Stimulated activated CD4-positive, alpha-beta T cell treated with anti-CD3 and anti-CD28 coated beads, Interleukin-2, amount 100 ng/mL, for 24 hours (primary cell): ENCODE measurements at regions not wholly inside any gene's neighbourhood (a gene's known extent, or its start where the extent isn't known, plus 50 kb on each side); places are given as distances from the start of the nearest gene placed in this dataset.

Experiments
- DNase-seq, 2 donors: peaks; one replicate each; pipeline ENCODE4 v3.0.0-alpha.2; 2020

DNA sequence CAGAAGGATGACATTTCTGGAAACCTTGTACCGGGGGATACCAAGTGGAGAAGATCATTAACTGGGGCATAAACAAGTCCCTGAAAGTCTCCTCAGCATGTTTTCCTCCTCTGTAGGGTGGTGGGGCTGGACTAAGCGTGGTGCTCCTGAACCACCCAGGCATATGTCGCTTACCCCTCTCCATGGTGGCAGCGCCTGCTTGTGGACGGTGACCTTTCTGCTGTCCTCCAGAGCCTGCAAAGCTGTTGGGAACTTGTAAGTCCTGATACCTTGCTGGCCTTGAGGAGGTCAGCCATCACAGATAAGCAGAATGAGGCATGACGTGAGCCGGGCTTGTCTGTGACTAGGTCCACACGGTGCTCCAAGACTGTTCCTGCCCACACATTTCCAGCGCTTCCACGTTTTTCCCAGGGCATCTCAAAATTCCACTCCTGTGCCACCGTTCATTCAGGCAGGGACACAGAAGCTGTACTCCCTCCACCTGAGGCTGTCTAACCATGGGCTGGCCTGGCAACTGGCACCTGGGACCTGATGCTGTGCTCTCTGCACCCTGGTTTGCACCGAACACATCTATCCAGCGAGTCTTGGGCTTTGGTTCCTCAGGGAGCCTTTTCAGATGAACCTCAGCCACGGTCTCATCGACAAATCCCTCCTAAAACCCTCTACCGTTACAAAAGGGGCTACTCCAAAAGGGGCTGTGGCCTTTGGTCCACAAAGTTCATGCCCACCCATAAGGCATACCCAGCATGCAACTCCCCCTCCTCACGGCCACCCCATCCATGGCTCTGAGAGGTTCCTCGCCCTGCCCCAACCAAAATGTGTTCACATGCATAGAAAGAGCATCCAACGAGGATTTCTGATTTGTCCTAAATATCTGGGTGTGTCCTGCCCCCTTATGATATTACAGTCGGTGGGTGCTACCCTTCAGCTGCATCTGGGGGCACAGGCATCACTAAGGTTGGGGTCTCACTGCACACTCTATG lies 199.6 kb upstream of the DIO3 start:
- no peak for DNase-seq

DNA sequence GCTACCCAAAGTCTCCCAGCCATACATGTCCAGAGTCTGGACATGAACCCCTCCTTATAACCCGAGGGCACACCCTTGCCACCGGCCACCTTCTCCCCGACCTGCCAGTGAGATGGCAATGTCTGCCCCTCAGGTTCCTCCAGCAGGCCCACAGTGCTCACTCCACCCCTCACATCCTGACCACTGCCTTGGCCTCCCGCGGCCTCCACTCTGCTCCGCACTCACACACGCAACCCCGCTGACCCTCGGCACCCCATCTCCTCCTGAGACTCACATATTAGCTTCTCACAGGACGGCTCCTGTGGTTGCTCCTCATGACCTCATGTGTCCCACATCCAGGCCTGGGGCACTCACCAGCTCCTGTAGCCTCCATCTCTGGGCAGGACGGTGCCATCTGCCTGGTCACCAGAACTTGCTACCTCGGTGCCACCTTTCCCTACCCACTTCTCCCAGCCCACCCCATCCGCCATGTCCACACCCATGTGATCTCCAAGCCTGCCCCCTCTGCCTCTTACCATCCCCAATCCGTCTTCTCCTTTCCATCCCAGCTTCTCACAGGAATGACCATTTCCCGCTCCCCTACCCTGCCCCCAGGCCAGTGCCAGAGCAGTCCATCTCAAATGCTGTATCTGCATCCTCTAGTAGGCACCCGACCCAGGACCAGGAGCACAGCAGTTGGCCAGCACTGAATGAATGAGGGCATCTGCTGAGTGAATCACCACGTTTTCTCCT lies 198.6 kb upstream of the DIO3 start:
- DNase-seq = no peak

DNA sequence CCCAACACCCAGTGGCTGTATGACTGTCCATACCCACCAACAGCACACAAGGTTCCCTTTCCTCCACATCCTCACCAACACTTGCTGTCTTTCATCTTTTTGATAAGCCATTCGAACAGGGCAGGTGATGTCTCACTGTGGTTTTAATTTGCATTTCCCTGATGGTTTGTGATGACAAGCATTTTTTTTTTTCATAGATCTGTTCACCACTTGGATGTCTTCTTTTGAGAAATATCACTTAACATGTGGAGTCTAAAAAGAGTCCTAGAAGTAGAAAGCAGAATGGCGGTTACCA lies 198.1 kb upstream of the DIO3 start:
- DNase-seq = no peak

DNA sequence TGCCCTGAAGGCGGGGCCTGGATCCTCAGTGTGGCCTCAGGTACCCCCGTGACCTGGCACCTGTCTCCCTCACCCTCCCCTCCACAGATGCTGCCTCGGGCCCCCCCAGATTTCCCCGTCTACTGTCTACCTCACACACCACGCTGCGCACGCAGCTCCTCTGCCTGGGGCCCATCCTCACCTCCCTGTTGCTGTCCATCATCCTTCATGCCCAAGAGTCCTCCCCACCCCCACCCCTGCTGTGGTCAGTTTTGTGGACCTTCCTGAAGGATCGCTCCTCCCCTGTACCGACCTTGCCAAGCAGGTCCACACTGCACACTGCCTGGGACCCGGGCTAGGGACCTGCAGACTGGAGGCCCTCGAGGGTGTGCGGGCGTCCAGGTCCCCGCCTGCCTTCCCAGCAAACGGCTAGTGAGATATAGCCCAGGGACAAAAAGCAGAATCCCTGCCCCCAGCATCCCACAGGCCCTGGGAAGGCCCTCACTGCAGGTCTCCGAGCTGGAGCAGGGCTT lies 197.4 kb upstream of the DIO3 start:
- DNase-seq = no peak

DNA sequence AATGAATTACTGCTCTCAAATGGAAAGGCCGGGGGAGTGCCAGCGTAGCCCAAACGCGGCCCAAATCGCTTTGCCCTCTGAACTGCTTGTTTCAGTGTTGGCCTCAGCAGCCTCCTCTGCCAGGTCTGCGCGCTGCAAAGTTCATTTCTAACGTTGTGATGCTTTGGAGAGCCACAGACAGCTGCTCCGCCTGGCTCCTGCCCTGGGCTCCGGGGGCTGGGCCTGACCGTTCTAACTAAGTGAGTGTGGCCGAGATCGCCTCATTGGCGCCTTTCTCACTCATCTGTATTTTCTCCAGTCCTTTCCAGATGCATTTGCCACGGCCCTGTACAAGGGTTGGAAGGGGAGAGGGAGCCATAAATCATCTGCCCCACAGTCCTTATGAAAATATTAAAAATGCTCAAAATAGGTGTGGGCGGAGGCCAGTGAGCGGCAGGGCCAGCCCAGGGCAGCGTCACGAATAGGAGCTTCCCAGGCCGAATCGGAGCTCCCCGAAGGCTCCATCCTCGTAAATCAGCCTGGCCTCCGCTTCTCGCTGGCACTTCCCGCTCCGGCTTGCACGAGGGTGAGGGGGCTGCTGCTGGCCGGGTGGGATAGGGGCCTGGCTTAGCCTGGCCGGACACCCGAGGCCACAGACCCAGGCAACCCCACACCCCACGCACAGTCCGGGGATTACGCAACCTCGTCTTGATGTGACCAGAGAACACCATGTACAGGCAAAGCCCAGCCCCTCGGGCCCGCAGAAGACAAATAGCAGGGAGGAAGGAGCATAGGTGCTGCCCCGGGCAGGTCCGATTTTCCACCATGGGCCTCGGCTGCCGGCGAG lies 196.6 kb upstream of the DIO3 start:
- DNase-seq = no peak

DNA sequence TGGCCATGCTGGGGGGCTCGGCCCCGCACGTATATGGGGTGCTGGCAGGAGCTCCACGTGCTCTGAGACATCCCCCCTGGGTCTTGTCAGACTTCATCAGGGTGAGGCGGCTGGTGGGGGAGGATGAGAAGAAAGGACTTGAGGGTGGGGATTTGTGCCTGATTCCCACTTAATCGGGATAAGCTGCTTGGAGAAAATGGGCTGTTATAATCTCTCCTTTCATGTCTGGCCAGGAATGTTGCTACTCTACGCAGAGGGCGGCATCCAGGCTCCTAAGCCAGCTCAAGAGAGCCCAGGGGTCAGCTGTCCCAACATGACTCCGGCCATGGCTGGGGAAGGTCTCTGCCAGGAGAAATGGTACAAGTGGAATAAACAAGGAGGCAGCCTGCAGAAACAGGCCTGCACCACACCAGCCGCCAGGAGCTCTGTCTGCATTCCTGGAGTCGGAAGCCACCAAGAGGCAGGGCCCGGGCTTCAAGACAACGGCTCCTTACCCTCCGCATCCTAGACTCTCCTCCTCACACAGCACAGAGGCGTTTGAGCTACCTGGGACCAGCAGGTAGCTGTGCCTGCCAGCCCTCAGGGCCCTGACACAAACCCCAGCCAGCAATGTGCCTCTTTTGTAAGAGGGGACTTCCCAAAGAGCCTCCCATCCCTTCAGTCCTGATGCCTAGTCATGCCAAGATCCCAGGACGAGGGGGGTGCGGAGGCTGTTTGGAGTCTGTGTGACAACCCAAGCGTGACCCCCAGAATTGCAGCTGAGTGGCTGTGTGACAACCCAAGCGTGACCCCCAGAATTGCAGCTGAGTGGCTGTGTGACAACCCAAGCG lies 195.8 kb upstream of the DIO3 start:
- no peak for DNase-seq

DNA sequence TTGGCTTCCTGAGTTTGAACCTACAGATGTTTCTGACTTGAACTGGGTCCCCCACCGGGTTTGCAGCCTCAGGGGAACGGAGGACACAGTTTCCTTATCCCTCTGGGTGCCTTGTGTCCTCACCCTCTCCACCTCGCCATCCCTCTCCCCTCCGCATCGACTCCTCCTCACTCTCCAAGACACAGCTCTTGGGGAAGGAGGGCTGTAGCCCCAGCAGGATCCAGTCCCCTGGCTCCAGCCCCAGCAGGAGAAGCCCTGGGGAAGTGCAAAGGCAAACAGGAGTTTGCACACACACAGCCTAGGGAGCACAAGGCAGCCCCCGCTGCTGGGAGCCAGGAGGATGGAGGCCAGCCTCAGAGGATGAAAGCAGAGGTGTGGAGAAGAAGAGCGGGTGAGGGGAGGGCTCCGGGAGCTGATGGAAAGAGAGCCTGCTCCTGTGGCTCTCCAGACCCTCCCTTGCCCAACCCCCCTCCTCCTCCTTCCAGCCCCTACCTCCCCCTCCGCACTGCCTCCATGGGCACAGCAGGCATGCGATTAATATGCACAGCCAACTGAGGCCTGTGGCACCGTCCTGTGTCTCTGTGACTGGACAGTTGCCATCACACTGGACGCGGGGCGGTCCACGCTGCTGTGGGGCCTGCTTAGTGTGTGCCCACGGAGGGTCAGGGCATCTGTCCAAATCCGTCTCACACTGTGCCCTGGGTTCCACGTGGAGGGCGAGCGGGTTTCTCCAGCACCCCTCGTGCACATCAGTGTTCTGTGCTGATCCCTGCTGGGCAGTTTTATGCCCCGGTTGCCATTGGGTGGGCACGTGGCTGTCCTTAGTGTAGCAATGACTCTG lies 193.7 kb upstream of the DIO3 start:
- no peak for DNase-seq

DNA sequence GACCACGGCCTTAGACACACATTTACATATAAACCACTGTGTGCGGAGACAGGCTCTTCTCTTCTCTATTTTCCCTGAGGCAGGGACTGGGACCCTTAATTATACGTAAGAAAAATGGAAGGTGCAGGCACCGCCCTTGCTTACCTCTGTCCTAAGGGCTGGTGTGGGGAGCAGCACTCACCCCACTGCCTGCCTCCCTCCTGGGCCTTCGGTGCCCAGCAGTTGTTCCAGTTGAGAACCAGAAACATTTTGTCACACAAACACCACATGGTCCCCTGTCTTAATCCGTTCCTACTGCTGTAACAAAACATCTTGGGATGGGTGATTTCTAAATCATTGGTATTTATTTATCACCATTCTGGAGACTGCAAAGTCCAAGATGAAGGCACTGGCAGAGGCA lies 192.7 kb upstream of the DIO3 start:
- DNase-seq = no peak

DNA sequence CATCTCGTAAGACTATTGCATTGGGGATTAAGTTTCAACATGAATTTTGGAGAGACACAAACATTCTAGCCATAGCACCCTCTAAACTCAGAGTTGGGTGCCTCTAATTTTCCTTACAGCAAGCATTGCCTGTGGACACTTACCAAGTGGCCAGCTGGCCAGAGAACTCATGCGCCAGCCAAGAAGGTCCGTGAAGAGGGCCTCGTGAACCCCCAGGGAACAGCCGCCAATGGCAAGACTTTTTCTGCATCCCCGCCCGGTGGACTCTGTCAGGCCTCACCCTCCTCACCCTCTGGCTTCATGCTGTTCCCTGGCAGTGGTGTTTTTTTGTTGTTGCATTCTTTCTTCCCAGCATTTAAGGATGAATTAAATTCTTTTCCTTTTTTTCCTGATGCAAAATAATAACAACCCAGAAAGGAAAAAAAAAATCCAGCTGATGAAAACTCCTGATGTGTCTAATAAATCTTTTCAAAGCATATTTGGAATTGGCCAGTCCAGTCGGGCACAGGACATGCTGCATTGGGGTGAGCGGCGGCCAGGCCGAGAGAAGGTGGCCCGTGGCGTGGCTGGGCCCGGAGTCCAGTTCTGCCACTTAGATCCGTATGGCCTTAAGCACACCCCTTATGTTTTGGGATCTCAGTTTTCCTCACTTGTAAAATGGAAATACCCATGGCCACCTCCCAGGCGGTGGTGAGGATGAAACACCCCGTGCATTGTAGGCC lies 191.9 kb upstream of the DIO3 start:
- DNase-seq = no peak

DNA sequence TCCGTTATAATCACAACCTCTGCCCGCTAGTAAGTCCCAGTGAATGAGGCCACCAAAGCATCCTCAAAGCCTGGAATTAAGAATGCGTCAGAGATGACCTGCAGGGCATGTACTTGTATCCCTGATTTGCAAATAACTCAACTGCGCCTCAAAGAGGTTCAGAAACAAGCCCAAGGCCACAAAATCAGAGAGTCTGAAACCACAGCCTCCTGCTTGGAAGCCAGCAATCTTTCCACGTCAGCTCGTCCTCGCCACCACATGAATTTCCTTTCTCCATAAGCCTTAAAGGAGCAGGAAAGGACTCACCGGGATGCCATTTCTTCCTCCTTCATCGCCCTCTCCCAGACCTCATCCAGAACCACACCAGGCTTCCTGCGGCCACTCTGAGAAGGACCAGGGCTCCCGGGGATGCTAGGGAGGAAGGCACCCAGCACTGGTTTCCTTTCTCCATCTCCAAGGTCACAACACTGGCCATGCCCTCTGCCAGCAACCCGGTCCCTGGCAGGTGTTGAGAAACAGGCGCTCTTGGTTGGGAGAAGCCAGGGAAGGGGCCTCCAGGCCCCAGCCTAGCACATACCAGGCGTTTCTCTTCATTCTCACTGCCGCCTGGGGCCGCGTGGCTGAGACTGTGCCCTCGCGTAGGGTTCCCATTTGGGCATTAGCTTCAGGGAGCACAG lies 191.2 kb upstream of the DIO3 start:
- DNase-seq = no peak

DNA sequence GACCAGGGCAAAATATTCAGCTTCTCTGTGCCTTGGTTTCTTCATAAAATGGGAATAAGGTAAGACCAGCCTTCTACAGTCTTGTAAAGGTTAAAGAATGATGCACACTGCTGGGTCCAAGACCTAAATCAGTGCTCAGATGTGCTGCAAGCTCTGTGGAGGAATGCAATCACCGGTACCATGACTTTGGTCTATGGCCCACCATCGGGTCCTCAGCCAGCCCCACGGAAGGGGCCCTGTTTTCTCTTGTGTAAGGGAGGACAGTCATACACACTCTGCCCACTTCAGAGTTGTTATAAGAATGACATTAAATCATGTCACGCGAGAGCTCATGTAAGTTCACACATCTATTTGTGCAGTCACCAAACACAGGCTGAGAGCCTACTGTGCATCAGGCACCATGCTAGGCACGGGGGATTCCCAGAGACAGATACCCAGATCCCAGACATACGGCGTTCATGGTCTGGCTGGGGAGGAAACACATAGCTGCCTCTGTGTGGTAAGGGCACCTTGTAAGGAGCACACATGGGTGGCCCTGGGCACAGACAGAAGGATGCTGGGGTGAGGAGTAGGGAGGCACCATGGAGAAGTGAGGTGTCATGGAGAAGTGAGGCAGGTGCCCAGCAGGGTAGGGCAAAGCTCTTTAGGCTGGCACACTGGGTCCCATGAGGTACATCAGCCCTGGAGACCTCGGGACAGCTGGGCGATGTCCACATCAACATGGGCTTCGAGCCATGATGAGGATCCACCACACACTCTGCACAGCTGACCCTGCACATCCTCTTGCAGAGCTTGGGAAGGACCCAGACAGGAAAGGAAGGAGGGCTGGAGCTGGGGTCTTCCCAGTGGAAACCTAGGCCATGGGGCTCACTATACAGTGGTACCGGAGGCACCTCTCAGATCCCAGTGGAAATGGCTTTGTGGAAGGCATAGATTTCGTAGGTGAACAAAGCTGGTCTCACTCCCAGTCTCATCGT lies 190.4 kb upstream of the DIO3 start:
- DNase-seq = no peak

DNA sequence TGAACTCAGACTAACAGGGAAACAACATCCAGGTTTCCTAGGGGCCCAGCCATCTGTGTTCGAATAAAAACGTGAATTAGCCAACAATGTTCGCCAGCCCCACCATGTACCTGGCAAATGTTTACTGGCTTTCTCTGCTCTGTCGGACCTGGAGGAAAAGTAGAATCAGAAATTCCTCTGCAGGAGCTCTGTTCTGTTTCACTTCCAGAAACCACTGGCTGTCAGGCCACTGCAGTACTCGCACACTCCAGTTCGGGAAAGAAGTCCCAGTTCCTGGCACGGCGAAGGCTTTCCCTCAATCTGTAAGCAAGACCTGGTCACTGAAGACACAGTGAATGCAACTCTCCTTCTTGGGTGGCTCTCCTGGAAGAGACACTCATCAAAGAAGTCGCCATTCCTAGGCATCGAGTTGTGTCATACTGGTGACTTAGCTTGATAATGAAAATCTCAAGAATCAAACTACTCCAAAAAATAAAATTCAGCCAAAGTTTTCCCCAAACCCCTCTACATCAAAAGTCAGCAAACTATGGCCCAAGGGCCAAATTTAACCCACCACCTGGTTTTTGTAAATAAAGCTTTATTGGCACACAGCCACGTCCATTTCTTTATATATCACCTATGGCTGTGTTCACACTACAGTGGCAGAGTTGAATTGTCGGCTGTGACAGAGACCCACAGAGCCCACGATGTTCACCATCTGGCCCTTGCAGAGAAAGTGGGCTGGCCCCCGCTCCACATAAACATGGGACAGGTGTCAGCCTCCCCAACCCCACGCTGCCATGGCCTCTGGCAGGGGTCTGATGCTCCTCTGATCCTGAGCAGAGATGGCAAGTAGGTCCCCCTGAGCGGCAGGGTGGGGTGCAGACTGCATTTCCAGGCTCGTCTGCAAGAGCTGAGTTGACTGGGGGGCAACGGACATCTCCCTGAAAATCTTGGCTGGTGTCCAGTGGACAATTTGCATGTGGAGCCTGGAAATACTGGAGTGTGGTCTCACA lies 189.2 kb upstream of the DIO3 start:
- DNase-seq = no peak

DNA sequence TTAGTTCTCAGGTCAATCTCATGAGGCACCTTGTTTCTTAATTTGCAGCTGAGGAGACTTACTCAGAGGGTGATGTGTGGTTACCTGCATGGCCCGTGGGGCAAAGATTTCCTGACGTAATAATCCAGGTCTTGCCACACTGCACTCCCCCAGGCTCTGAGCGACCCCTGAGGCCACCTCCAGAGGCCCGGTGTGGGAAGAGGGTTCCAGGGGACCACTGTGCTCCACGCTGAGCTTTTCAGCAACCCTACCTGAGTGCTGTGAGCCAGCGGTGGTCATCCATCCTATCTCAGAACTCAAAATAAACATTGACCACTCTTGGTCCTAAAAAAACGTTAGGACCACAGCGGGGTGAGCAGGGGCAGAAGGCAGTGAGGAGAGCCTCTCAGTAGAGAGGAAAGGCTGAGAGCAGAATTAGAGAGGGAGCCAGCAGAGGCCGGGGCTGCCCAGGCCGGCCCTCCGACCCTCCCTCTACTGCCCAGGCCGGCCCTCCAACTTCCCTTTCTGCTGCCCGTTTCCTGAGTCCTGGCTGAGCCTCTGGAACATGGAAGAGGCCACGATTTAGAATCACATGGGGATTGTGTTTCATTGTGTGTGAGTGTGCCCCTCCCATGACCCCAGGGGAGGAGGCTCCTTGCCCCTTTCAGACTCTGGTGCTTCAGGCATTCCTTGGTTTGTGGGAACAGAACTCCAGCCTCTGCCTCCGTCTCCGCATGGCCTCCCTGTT lies 188.2 kb upstream of the DIO3 start:
- DNase-seq = no peak

DNA sequence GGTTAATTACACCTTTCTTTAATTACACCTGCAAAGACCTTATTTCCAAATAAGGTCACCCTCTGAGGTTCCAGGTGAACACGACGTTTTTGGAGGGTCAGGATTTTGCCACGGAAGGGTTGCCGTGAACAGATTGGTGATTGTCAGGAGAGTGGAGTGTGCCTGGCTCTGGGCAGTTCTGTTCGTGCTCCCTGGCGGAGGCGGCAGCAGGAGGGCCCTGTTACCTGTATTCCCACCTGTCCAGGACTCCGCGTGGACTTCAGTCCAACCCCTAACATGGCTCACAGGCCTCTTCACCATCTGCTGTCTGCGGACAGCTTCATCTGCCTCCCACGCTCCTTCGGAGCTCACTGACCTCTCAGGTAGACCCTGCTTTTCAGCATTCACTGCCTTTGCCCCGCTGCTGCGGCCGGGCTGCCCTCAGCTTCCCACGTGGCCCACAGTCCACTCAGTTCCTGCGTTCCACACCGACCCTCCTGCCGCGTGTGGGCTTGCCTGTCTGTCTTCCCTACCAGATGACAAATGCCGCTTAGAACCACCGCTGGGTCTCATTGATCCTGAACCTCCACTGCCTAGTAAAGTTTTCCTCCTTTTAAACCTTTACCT lies 187.5 kb upstream of the DIO3 start:
- no peak for DNase-seq

DNA sequence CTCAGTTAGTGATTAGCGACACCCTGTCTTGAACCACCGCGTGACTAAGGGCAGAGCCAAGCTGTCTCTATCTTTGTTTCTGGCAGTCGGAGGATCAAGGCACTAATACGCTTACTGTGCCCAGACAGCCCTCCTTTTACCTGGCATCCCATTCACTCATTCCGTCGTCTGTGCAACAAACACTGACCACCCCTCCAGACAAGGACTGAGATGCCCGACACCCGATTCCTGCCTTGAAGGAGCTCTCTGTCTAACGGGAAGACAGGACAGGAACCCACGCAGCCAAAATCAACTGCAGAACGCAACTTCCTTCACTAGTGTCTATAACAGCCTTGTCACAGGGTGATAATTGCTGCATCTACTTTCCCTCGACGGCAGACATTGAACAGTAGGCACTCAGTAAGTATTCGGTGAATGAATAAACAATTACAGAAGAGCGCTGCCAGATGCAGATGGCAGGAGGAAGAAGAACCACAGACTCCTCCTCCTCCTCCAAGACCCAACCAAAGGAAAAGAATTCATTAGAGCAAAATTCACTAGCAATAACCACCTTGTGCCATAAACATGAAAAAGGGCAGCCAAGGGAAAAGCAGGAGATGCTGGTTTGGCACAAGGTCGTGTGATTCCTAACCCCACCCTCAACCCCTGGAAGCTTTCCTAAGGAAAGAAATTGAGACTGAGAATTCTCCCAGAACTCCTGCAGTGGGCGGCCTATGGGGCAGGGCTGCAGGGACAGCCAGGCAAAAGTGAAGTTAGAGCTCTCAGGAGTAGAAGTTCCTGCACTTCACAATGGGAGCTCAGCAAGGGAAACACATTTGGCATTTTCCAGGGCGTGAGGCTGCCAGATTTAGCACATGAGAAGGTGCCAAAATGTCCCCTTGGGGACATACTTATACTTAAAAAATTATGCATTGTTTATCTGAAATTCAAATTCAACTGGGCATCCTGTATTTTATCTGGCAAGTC lies 186.6 kb upstream of the DIO3 start:
- DNase-seq = no peak
